Heart left ventricle (tissue), 16 donors: ENCODE measurements at regions not wholly inside any gene's neighbourhood (a gene's known extent, or its start where the extent isn't known, plus 50 kb on each side); places are given as distances from the start of the nearest gene placed in this dataset.

Source experiments
- ATAC-seq, 4 donors: fragments of 200-7000 bp; cut with Tn5 transposase; one replicate each; pipeline ENCODE4 v1.9.1; 2020 to 2022; ENCODE audit warnings: moderate library complexity in 4 of 4, mild to moderate bottlenecking in 3 of 4, moderate number of reproducible peaks in 1 of 4
- DNase-seq, 5 donors: peaks; one replicate each; pipeline ENCODE4 v3.0.0-alpha.2; 2020
- H3K27ac ChIP-seq, 12 donors: fragments of 200-600 bp; sonication (generic) in 4 of 12; one replicate each; pipeline versions ENCODE4 v1.5.0 to v1.8.0; 2016 to 2022; ENCODE audit warnings: mild to moderate bottlenecking in 2 of 12
- H3K27me3 ChIP-seq, 9 donors: fragments of 200-600 bp; sonication (generic) in 2 of 9; one replicate each; pipeline versions ENCODE4 v1.5.1 to v1.8.0; 2016 to 2022; ENCODE audit warnings: mild to moderate bottlenecking in 3 of 9
- H3K36me3 ChIP-seq, 9 donors: fragments of 200-600 bp; sonication (generic) in 2 of 9; one replicate each; pipeline versions ENCODE4 v1.5.0 to v1.8.0; 2018 to 2022; ENCODE audit warnings: mild to moderate bottlenecking in 2 of 9
- H3K4me1 ChIP-seq, 12 donors: fragments of 200-600 bp; sonication (generic) in 4 of 12; one replicate each; pipeline versions ENCODE4 v1.5.0 to v1.8.0; 2016 to 2022; ENCODE audit warnings: mild to moderate bottlenecking in 3 of 12
- H3K4me3 ChIP-seq, 12 donors: fragments of 200-600 bp; sonication (generic) in 4 of 12; one replicate each; pipeline versions ENCODE4 v1.5.0 to v1.8.0; 2017 to 2022; ENCODE audit warnings: mild to moderate bottlenecking in 9 of 12, moderate library complexity in 4 of 12
- H3K9me3 ChIP-seq, 12 donors: fragments of 200-600 bp; sonication (generic) in 4 of 12; one replicate each; pipeline versions ENCODE4 v1.5.0 to v1.8.0; 2016 to 2022; ENCODE audit warnings: mild to moderate bottlenecking in 1 of 12
- POLR2A ChIP-seq, 2 donors: fragments of 450-650 bp; IDR thresholded peaks; one replicate each; pipeline ENCODE4 v1.6.1; 2017; ENCODE audit warnings: antibody characterized with exemption in 2 of 2, mild to moderate bottlenecking in 2 of 2, moderate library complexity in 2 of 2
- WGBS, 4 donors: extraction: QIAGEN DNeasy Blood & Tissue Kit in 2 of 4; methylation state at CpG; one replicate each; pipeline versions ENCODE4 v1.1.5 to v1.1.7; 2013 to 2018; 5-methylcytosine and 5-hydroxymethylcytosine counted together
- intact Hi-C, 10 donors: fragments of 100-400 bp; cut with DNase I; formaldehyde crosslinking; loops; one replicate each; pipeline versions ENCODE4 v1.11.1 to v1.14.2; 2022
- TF ChIP-seq, protein P1 (sequence below), 12 donors: fragments of 200-600 bp; sonication (generic) in 4 of 12; IDR thresholded peaks; one replicate each; pipeline versions ENCODE4 v1.5.0 to v1.8.0; 2018 to 2022; ENCODE audit warnings: antibody characterized with exemption in 12 of 12, mild to moderate bottlenecking in 5 of 12
- donor health status: ischemic (EF 13 %, LVEDD 7.1; RV severe dilation, severe dysfunction).
- donor health status: healthy with polysubstance abuse.
- donor health status: DM: no; HTN: yes; CAD: no.
- donor health status: DM: no; HTN: no; CAD: no.
- donor health status: ischemic (EF 25% LVEDD 6.9; RV normal size, moderate dysfunction).
- donor health status: ischemic (EF 25% LVEDD 5.7; RV mildly dilated, moderate dysfunction).
- donor health status: healthy.
- donor health status: DM: yes; HTN: yes; CAD: no.
- donor health status: ischemic (EF 35%, LVEDD 5.7; RV mildly dilated, moderate dysfunction).
- donor health status: nonischemic (EF 11% LVEDD 7.7; RV severe dilation, severe dysfunction).
- donor health status: DM: yes; HTN: yes; CAD: no.
- donor health status: PGD.
- donor health status: ischemic (EF 29% LVEDD 5.4; RV normal size, mild dysfunction).
- donor health status: nonischemic (EF 23%, LVEDD 6.1; RV moderate dilation, normal function).

DNA sequence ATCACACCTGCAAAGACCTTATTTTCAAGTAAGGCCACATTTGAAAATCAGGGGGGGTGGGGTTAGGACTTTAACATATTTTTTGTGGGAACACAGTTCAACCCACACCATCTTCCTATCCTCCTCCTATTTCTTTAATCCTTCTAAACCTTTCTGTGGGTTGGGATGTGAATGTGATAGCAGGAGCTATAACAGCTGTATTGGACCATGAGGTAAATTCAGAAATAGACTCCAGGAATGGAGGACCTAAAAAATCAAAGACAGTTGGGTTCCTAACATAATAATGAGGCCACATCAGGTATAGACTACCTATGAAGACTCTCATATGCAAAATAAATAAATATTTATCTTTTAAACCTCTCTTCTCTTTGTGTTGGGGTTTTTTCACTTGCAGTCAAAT is 451.4 kb downstream of the XYLT1 start:
- Histone ChIP-seq H3K27ac (no peak overlapping the region), H3K4me1 (no peaks in the 10 kb centered on the region), H3K4me3 (no peak overlapping the region), H3K27me3 (peaks cover 0 to 23% (median 0%) of the 10 kb centered on the region in 9 donors), H3K36me3 (no peaks in the 10 kb centered on the region), H3K9me3 (peaks cover 0 to 13% (median 0%) of the 10 kb centered on the region in 12 donors)
- TF ChIP-seq, protein P1, sequence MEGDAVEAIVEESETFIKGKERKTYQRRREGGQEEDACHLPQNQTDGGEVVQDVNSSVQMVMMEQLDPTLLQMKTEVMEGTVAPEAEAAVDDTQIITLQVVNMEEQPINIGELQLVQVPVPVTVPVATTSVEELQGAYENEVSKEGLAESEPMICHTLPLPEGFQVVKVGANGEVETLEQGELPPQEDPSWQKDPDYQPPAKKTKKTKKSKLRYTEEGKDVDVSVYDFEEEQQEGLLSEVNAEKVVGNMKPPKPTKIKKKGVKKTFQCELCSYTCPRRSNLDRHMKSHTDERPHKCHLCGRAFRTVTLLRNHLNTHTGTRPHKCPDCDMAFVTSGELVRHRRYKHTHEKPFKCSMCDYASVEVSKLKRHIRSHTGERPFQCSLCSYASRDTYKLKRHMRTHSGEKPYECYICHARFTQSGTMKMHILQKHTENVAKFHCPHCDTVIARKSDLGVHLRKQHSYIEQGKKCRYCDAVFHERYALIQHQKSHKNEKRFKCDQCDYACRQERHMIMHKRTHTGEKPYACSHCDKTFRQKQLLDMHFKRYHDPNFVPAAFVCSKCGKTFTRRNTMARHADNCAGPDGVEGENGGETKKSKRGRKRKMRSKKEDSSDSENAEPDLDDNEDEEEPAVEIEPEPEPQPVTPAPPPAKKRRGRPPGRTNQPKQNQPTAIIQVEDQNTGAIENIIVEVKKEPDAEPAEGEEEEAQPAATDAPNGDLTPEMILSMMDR (IDR thresholded peaks at IDR 0.05) = no peak
- no peak for TF ChIP-seq POLR2A (IDR thresholded peaks at IDR 0.05)
- intact Hi-C loops = no loop called here
- DNase-seq = no peak
- ATAC-seq = no peak

DNA sequence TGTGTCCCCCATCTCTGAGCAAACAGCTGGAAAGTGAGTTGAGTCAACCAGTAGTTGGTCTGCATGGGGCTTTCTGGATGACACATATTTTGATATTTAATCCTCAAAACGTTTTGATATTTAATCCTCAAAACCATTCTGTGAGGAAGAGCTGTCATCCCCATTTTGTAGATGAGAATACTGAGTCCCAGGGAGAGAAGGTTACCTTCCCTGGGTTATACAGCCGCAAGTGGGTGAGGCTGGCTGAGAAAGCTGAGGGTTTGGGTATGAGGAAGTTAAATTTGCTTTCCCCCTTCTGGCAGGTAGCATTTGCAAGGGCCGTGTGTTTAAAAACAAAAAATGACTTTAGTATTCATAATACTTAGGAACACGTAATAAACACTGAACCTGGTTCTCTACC is 447.2 kb downstream of the XYLT1 start:
- TF ChIP-seq POLR2A (IDR thresholded peaks at IDR 0.05) = no peak
- TF ChIP-seq, protein P1 (IDR thresholded peaks at IDR 0.05) = no peak
- 64 to 74% (median 72%) methylated on average over 4 of the region's 4 CpGs for WGBS, 4 donors
- H3K27ac ChIP-seq = no peak overlapping the region
- DNase-seq (no peak), ATAC-seq (no peak)
- H3K27me3 ChIP-seq = peaks cover 0 to 23% (median 0%) of the 10 kb centered on the region in 9 donors
- no peaks in the 10 kb centered on the region for H3K4me1 ChIP-seq
- no peaks in the 10 kb centered on the region for H3K36me3 ChIP-seq
- no peak overlapping the region for H3K4me3 ChIP-seq
- H3K9me3 ChIP-seq = no peaks in the 10 kb centered on the region
- intact Hi-C loops = no loop called here

DNA sequence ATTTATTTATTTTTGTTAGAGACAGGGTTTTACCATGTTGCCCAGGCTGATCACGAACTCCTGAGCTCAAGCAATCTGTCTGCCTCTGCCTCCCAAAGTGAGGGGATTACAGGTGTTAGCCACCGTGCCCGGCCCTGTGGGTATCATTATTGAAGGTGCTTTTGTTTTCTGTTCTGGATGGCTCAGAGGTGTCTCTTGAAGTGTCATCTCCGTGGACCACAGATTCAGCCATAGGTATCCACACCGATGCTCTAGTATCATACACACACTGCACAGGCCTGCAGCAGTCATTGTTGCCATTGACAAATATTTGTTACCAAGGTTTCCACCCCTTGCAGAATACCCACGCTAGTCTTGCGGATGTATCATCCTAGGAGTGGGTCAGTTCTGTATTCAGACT is 446.2 kb downstream of the XYLT1 start:
- 79 to 86% (median 82%) methylated on average over 7 of the region's 7 CpGs for WGBS, 4 donors
- intact Hi-C loops = no loop called here
- H3K4me3 ChIP-seq = no peak overlapping the region
- DNase-seq (no peak), ATAC-seq (no peak)
- peaks cover 0 to 23% (median 0%) of the 10 kb centered on the region in 9 donors for H3K27me3 ChIP-seq
- H3K27ac ChIP-seq = no peak overlapping the region
- H3K36me3 ChIP-seq = no peaks in the 10 kb centered on the region
- H3K9me3 ChIP-seq = peaks cover 0 to 4% (median under 1%) of the 10 kb centered on the region in 12 donors
- H3K4me1 ChIP-seq = no peaks in the 10 kb centered on the region
- no peak for TF ChIP-seq POLR2A (IDR thresholded peaks at IDR 0.05)
- TF ChIP-seq, protein P1 (IDR thresholded peaks at IDR 0.05) = no peak

DNA sequence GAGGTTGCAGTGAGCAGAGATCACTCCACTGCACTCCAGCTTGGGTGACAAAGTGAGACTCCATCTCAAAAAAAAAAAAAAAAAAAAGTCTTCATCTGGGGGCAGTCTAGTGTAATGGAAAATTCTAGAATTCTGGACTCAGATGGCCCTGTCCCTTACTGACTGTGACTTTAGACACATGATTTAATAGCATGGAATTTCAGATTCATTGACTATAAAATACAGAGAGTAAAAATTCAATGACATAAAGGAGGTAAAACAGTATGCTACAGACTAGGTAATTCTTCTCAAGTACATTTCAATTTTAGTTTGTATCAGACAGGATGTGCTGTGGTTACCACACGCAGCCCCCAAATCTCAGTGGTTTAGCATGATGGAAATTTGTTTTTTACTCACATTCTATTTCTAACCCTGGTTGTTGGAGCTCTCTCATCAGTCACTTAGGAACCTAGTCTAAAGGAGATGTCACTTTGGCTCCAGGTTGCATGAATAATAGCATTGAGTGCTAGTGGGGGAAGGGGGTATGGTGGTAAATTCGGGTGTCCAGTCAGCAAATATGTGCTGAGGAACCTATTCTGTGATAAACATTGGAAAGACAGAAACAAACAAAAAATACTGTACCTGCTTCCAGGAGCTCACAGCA is 444.0 kb downstream of the XYLT1 start:
- peaks cover 0 to 8% (median 0%) of the 10 kb centered on the region in 9 donors for H3K27me3 ChIP-seq
- H3K27ac ChIP-seq = no peak overlapping the region
- intact Hi-C loops = no loop called here
- no peak for ATAC-seq
- no peak for TF ChIP-seq POLR2A (IDR thresholded peaks at IDR 0.05)
- TF ChIP-seq, protein P1 (IDR thresholded peaks at IDR 0.05) = no peak
- DNase-seq = no peak
- H3K36me3 ChIP-seq = no peaks in the 10 kb centered on the region
- WGBS, 4 donors = 56 to 62% (median 58%) methylated on average over 2 of the region's 2 CpGs
- H3K4me3 ChIP-seq = no peak overlapping the region
- no peaks in the 10 kb centered on the region for H3K4me1 ChIP-seq
- peaks cover 0 to 9% (median 3%) of the 10 kb centered on the region in 12 donors for H3K9me3 ChIP-seq
